Body of pancreas (tissue), 4 donors: ENCODE measurements at regions not wholly inside any gene's neighbourhood (a gene's known extent, or its start where the extent isn't known, plus 50 kb on each side); places are given as distances from the start of the nearest gene placed in this dataset.

Experiments used
- ATAC-seq: fragments of 150-250 bp; one replicate; pipeline ENCODE4 v1.9.1; 2016
- DNase-seq, 4 donors: peaks; one replicate each; pipeline ENCODE4 v3.0.0-alpha.2; 2019
- H3K27ac ChIP-seq, 4 donors: fragments of 200-600 bp; sonication (generic); 1 replicate in 3 of 4; 2 replicates in 1 of 4; pipeline versions ENCODE4 v1.5.1 to v1.6.1; 2016 to 2019; ENCODE audit warnings: mild to moderate bottlenecking in 1 of 4, mixed read lengths in 1 of 4, moderate library complexity in 1 of 4
- H3K27me3 ChIP-seq, 2 donors: fragments of 200-600 bp; sonication (generic); one replicate each; pipeline ENCODE4 v1.6.0; 2016; ENCODE audit warnings: mild to moderate bottlenecking in 1 of 2
- H3K36me3 ChIP-seq, 2 donors: fragments of 200-600 bp; sonication (generic); replicated peaks in 1 of 2; 2 replicates each; pipeline ENCODE4 v1.5.1; 2016; ENCODE audit warnings: low read depth in 2 of 2; ENCODE audit not compliant: insufficient read depth in 1 of 2
- H3K4me1 ChIP-seq: fragments of 200-600 bp; sonication (generic); one replicate; pipeline ENCODE4 v1.6.0; 2016
- H3K4me3 ChIP-seq, 2 donors: fragments of 200-600 bp; sonication (generic); 1 replicate in 1 of 2; 2 replicates in 1 of 2; pipeline ENCODE4 v1.5.1; 2016 to 2019
- H3K9me3 ChIP-seq, 3 donors: fragments of 200-600 bp; sonication (generic); 1 replicate in 2 of 3; 2 replicates in 1 of 3; pipeline ENCODE4 v1.5.1; 2016
- POLR2A ChIP-seq, 3 donors: fragments of 450-650 bp; IDR thresholded peaks; one replicate each; pipeline ENCODE4 v1.6.1; 2016; ENCODE audit warnings: antibody characterized with exemption in 3 of 3, mild to moderate bottlenecking in 2 of 3
- WGBS, 2 donors: methylation state at CpG; one replicate each; pipeline ENCODE4 v1.1.5; 2017; 5-methylcytosine and 5-hydroxymethylcytosine counted together
- intact Hi-C: fragments of 100-400 bp; cut with DNase I; formaldehyde crosslinking; loops from one replicate; pipeline ENCODE4 v1.15.1; 2023
- TF ChIP-seq, protein P1 (sequence below), 7 experiments: fragments of 450-650 bp in 4 of 7; fragments of 200-600 bp in 3 of 7; sonication (generic) in 3 of 7; IDR thresholded peaks; one replicate each; pipeline ENCODE4 v1.5.1; 2016 to 2019; ENCODE audit warnings: antibody characterized with exemption in 7 of 7

DNA sequence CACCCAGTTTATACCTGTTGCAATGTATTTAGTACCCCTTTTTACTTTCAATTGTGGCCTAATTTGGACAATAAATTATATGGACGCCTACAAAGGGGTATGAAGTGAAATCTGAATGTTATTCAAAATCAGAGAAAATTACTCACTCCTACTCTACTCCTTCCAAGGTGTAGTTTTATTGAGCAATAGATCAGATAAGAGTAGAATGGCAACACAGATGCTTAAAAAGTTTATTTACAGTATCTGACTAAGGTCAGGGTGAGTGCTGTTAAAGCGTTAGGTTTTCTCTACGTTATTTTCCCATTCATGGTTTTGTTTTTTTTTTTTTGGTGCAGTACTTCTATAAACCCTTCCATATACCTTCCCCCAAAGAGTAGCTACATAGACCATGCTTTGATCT, 805.6 kb downstream of the KCNA4 start:
- H3K4me1 ChIP-seq, result no peaks in the 10 kb centered on the region
- H3K27ac ChIP-seq, result no peak overlapping the region
- no peak for TF ChIP-seq POLR2A (IDR thresholded peaks at IDR 0.05)
- TF ChIP-seq, protein P1, sequence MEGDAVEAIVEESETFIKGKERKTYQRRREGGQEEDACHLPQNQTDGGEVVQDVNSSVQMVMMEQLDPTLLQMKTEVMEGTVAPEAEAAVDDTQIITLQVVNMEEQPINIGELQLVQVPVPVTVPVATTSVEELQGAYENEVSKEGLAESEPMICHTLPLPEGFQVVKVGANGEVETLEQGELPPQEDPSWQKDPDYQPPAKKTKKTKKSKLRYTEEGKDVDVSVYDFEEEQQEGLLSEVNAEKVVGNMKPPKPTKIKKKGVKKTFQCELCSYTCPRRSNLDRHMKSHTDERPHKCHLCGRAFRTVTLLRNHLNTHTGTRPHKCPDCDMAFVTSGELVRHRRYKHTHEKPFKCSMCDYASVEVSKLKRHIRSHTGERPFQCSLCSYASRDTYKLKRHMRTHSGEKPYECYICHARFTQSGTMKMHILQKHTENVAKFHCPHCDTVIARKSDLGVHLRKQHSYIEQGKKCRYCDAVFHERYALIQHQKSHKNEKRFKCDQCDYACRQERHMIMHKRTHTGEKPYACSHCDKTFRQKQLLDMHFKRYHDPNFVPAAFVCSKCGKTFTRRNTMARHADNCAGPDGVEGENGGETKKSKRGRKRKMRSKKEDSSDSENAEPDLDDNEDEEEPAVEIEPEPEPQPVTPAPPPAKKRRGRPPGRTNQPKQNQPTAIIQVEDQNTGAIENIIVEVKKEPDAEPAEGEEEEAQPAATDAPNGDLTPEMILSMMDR (IDR thresholded peaks at IDR 0.05), result no peak
- WGBS, 2 donors, result 38 to 54% methylated on average over 3 of the region's 3 CpGs
- intact Hi-C loops, result no loop called here
- no peak overlapping the region for H3K4me3 ChIP-seq
- DNase-seq (no peak), ATAC-seq (no peak)
- H3K9me3 ChIP-seq, result no peaks in the 10 kb centered on the region
- H3K27me3 ChIP-seq, result no peaks in the 10 kb centered on the region
- no peaks in the 10 kb centered on the region for H3K36me3 ChIP-seq

DNA sequence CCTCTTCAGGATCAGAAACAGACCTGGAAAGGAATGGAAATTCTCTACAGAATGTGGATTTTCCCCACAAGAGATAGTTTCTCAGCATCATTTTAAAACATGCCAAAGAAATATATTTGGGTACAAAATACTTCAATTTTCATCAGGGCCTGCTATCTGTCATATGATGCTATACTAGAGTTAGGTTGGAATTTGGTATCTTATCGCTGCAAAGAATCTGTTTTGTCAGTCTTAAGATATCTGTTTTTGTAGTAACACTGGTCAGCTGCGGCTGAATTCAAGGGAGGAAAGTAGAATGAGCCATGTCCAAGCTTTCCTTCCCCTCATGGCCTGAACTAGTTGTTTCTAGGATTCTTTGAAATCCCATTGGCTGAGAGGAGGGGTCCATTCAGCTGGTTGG, 806.4 kb downstream of the KCNA4 start:
- intact Hi-C loops, result no loop called here
- WGBS, 2 donors, result 74 to 77% methylated on average over 2 of the region's 2 CpGs
- no peak for ATAC-seq
- Histone ChIP-seq H3K9me3 (no peaks in the 10 kb centered on the region), H3K4me3 (no peak overlapping the region), H3K27ac (no peak overlapping the region), H3K27me3 (no peaks in the 10 kb centered on the region), H3K4me1 (no peaks in the 10 kb centered on the region), H3K36me3 (no peaks in the 10 kb centered on the region)
- DNase-seq, result no peak
- no peak for TF ChIP-seq POLR2A (IDR thresholded peaks at IDR 0.05)
- TF ChIP-seq, protein P1 (IDR thresholded peaks at IDR 0.05), result no peak

DNA sequence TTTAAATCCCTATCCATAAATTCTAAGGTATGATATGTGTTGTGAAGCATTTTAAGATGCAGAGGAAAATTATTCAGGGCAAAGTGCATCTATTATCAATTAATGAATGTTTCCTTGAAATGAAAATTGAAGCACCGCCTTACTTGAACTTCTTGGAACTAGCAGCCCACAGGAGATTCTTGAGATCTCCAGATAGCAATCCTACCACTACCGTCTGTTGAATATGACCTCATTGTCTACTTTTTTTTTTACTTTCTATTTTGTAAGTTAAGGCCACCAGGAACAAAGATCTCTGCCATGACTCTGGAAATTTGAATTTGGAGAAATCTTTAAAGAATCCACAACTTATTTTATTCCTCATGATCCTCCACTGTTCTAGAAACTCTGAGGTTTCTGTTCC, 808.7 kb downstream of the KCNA4 start:
- ATAC-seq (no peak), DNase-seq (no peak)
- Histone ChIP-seq H3K4me3 (no peak overlapping the region), H3K27me3 (no peaks in the 10 kb centered on the region), H3K27ac (no peak overlapping the region), H3K9me3 (no peaks in the 10 kb centered on the region), H3K4me1 (no peaks in the 10 kb centered on the region), H3K36me3 (no peaks in the 10 kb centered on the region)
- TF ChIP-seq, protein P1 (IDR thresholded peaks at IDR 0.05), result no peak
- TF ChIP-seq POLR2A (IDR thresholded peaks at IDR 0.05), result no peak
- WGBS, 2 donors, result 56 to 59% methylated on average over 2 of the region's 2 CpGs
- intact Hi-C loops, result no loop called here

DNA sequence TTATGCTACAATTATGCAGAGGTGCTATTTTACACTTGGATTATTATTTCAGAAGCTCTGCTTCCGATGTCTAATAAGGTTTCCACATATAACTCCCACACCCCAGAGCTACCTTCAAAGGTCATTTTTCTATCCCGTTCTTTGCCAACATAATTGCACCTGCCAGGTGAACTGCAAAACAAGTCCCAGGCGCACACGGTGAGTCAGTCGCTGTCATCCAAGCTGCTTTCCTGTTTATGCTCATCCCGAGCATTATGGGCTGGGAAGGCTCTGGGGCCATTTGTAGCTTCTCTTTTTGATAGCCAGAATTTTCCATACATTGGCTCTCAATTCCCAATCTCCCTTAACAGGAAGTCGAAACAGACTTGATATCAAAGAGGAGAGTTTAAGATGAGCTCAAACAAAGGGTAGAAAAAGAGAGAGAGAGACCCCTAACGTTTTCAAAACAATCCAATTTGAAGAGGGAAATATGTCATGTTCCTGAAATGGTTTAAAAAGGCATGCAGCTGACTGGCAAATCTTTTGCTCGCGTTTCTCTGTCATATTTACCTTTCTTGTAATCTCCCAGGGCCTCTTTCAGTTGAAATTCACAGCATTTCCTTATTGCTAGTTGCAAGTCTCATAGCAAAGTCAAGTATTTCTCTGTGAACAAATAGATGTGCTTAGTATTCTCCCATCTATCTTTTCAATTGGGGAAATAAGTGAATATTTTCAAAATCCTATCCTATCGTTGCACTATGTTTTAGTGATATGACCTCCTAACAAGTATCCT, 815.9 kb downstream of the KCNA4 start:
- no peaks in the 10 kb centered on the region for H3K9me3 ChIP-seq
- H3K27me3 ChIP-seq, result no peaks in the 10 kb centered on the region
- DNase-seq (no peak), ATAC-seq (no peak)
- no peaks in the 10 kb centered on the region for H3K4me1 ChIP-seq
- TF ChIP-seq, protein P1 (IDR thresholded peaks at IDR 0.05), result no peak
- TF ChIP-seq POLR2A (IDR thresholded peaks at IDR 0.05), result no peak
- H3K27ac ChIP-seq, result no peak overlapping the region
- no peaks in the 10 kb centered on the region for H3K36me3 ChIP-seq
- 54% methylated on average over 11 of the region's 11 CpGs for WGBS, 2 donors
- intact Hi-C loops, result no loop called here
- no peak overlapping the region for H3K4me3 ChIP-seq

DNA sequence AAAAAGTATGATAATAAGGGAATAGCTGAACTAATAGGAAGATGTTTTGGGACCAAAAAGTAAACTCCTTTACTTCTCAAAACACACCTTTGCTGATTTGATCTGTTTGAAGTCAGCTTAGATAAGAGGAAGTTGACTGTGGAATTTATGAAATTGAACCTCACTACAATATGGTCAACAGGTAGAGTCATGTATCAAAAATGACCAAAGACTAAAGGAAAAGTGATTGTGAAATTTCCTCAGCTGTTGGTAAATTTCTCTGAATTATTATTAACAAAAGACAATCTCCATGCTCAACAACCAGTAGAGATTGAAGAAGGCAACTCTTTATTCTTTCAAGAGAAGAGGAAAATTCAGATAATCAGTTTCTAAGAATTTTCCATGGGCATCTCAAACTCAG, 826.5 kb downstream of the KCNA4 start:
- no peak for ATAC-seq
- no peak for DNase-seq
- Histone ChIP-seq H3K36me3 (no peaks in the 10 kb centered on the region), H3K9me3 (no peaks in the 10 kb centered on the region), H3K27me3 (no peaks in the 10 kb centered on the region), H3K4me3 (no peak overlapping the region), H3K4me1 (no peaks in the 10 kb centered on the region), H3K27ac (no peak overlapping the region)
- intact Hi-C loops, result no loop called here
- TF ChIP-seq, protein P1 (IDR thresholded peaks at IDR 0.05), result no peak
- no peak for TF ChIP-seq POLR2A (IDR thresholded peaks at IDR 0.05)
